GM23338 (cell line): ENCODE measurements at regions not wholly inside any gene's neighbourhood (a gene's known extent, or its start where the extent isn't known, plus 50 kb on each side); places are given as distances from the start of the nearest gene placed in this dataset.

Source experiments
- ATAC-seq: fragments of 200-7000 bp; cut with Tn5 transposase; 3 replicates; pipeline ENCODE4 v1.9.1; 2020
- DNase-seq: peaks from one replicate; pipeline ENCODE4 v3.0.0-alpha.2; 2015; ENCODE audit warnings: low spot score
- H2AFZ ChIP-seq: fragments of 200-600 bp; sonication (generic); 2 replicates; pipeline ENCODE4 v1.8.0; 2016; ENCODE audit warnings: antibody characterized with exemption, mild to moderate bottlenecking, moderate library complexity
- H3F3A ChIP-seq: fragments of 200-600 bp; sonication (generic); replicated peaks from 2 replicates; pipeline ENCODE4 v1.8.0; 2017; ENCODE audit warnings: antibody characterized with exemption, mixed run types, low read depth
- H3K27ac ChIP-seq: fragments of 200-600 bp; sonication (generic); 2 replicates; pipeline ENCODE4 v1.6.1; 2016; ENCODE audit warnings: low read depth
- H3K27me3 ChIP-seq: fragments of 200-600 bp; sonication (generic); 2 replicates; pipeline ENCODE4 v1.8.0; 2016; ENCODE audit warnings: mild to moderate bottlenecking, mixed run types, moderate library complexity; ENCODE audit not compliant: insufficient read depth
- H3K36me3 ChIP-seq: fragments of 200-600 bp; sonication (generic); 2 replicates; pipeline ENCODE4 v1.8.0; 2016; ENCODE audit warnings: mild to moderate bottlenecking; ENCODE audit not compliant: insufficient read depth
- H3K4me1 ChIP-seq: fragments of 200-600 bp; sonication (generic); 2 replicates; pipeline ENCODE4 v1.8.0; 2016; ENCODE audit warnings: mild to moderate bottlenecking, moderate library complexity; ENCODE audit not compliant: insufficient read depth
- H3K4me2 ChIP-seq: fragments of 200-600 bp; sonication (generic); 2 replicates; pipeline ENCODE4 v1.7.1; 2017; ENCODE audit warnings: mixed run types
- H3K4me3 ChIP-seq: fragments of 200-600 bp; sonication (generic); 2 replicates; pipeline ENCODE4 v1.6.1; 2016; ENCODE audit warnings: mixed run types
- H3K79me2 ChIP-seq: fragments of 200-600 bp; sonication (generic); replicated peaks from 2 replicates; pipeline ENCODE4 v1.8.0; 2017; ENCODE audit warnings: mild to moderate bottlenecking; ENCODE audit not compliant: insufficient read depth
- H3K9me2 ChIP-seq: fragments of 200-600 bp; sonication (generic); 2 replicates; pipeline ENCODE4 v1.8.0; 2017; ENCODE audit not compliant: insufficient read depth
- H4K20me1 ChIP-seq: fragments of 200-600 bp; sonication (generic); replicated peaks from 2 replicates; pipeline ENCODE4 v1.8.0; 2017; ENCODE audit warnings: mild to moderate bottlenecking; ENCODE audit not compliant: insufficient read depth
- H3K27ac Mint-ChIP-seq: 2 replicates; pipeline ENCODE4 v1.8.0; 2020; ENCODE audit warnings: inconsistent platforms, mild to moderate bottlenecking, moderate library complexity, mixed read lengths
- H3K27me3 Mint-ChIP-seq: 3 replicates; pipeline ENCODE4 v1.8.0; 2022; ENCODE audit warnings: low read depth, mild to moderate bottlenecking, moderate library complexity, mixed read lengths, inconsistent platforms; ENCODE audit not compliant: insufficient read depth, poor library complexity
- H3K36me3 Mint-ChIP-seq: 3 replicates; pipeline ENCODE4 v1.8.0; 2021; ENCODE audit warnings: low read depth, mild to moderate bottlenecking, inconsistent platforms, moderate library complexity, mixed read lengths
- H3K4me1 Mint-ChIP-seq: 3 replicates; pipeline ENCODE4 v1.8.0; 2020; ENCODE audit warnings: mild to moderate bottlenecking, inconsistent platforms, mixed read lengths
- H3K4me3 Mint-ChIP-seq: 3 replicates; pipeline ENCODE4 v1.8.0; 2021; ENCODE audit warnings: moderate library complexity, mild to moderate bottlenecking, inconsistent platforms, mixed read lengths
- H3K9me3 Mint-ChIP-seq: 3 replicates; pipeline ENCODE4 v1.8.0; 2020; ENCODE audit warnings: moderate library complexity, mild to moderate bottlenecking, inconsistent platforms, mixed read lengths
- CTCF ChIP-seq, 2 experiments: fragments of 200-600 bp in 1 of 2; sonication (generic) in 1 of 2; conservative IDR thresholded peaks; 2 replicates each; pipeline versions ENCODE4 v1.5.1 to v1.6.1; 2016 to 2017; ENCODE audit warnings: antibody characterized with exemption in 2 of 2, low read depth in 2 of 2, mild to moderate bottlenecking in 2 of 2, moderate library complexity in 1 of 2
- ETS1 ChIP-seq: IDR thresholded peaks from 2 replicates; pipeline ENCODE4 v1.6.1; 2016; ENCODE audit warnings: antibody characterized with exemption
- EZH2phosphoT487 ChIP-seq: fragments of 200-600 bp; sonication (generic); IDR thresholded peaks from one replicate; pipeline ENCODE4 v1.8.1; 2018; ENCODE audit warnings: antibody characterized with exemption; ENCODE audit not compliant: unreplicated experiment
- POLR2AphosphoS5 ChIP-seq: IDR thresholded peaks from 2 replicates; pipeline ENCODE4 v1.6.1; 2016; ENCODE audit warnings: antibody characterized with exemption, low read depth
- ZNF462 ChIP-seq: fragments of 250-450 bp; sonication (Bioruptor Pico); IDR thresholded peaks from 2 replicates; pipeline ENCODE4 v1.5.0; 2020; ENCODE audit warnings: mild to moderate bottlenecking, moderate library complexity

GRCh38 chr5:100188778-100189177 lies 346.4 kb upstream of the FAM174A start (continued):
- TF ChIP-seq ZNF462 (CRISPR knock-in tag) = no peak
- TF ChIP-seq CTCF (conservative IDR thresholded peaks at IDR 0.05; ENCODE audit: low read depth in 2 of 2) = no peak
- TF ChIP-seq EZH2phosphoT487 = no peak

GRCh38 chr5:100188339-100188738 lies 346.8 kb upstream of the FAM174A start:
- ATAC-seq (no peak), DNase-seq (no peak)
- H3K4me1 Mint-ChIP-seq = peaks cover 8% of the 10 kb centered on the region
- Histone ChIP-seq H3K27me3 (no peaks in the 10 kb centered on the region), H3K4me2 (no peak overlapping the region), H3K9me2 (no peaks in the 10 kb centered on the region), H4K20me1 (no peaks in the 10 kb centered on the region), H3K79me2 (no peaks in the 10 kb centered on the region), H3K4me1 (peaks cover 4% of the 10 kb centered on the region; the same call in 1 of the 2 replicates), H3K27ac (no peak overlapping the region), H2AFZ (no peak overlapping the region), H3F3A (no peaks in the 10 kb centered on the region), H3K4me3 (no peak overlapping the region), H3K36me3 (no peaks in the 10 kb centered on the region)
- no peaks in the 10 kb centered on the region for H3K36me3 Mint-ChIP-seq
- H3K27ac Mint-ChIP-seq = no peak overlapping the region
- H3K9me3 Mint-ChIP-seq = no peaks in the 10 kb centered on the region
- no peaks in the 10 kb centered on the region for H3K27me3 Mint-ChIP-seq
- no peak overlapping the region for H3K4me3 Mint-ChIP-seq
- TF ChIP-seq ETS1 (no peak), POLR2AphosphoS5 (no peak), ZNF462 (CRISPR knock-in tag) (no peak)
